H1 (cell line): ENCODE measurements at regions not wholly inside any gene's neighbourhood (a gene's known extent, or its start where the extent isn't known, plus 50 kb on each side); places are given as distances from the start of the nearest gene placed in this dataset.

ENCODE experiments used
- CTCF ChIA-PET: fragments of 300-600 bp; sonication (Branson Sonifier 250); formaldehyde crosslinking; loops from one replicate; lab custom pipeline; 2021; ENCODE audit not compliant: partially characterized antibody; lab: Charles Lee
- POLR2A ChIA-PET: fragments of 300-600 bp; sonication (Branson Sonifier 250); formaldehyde crosslinking; loops from one replicate; lab custom pipeline; 2021; ENCODE audit warnings: inconsistent platforms; ENCODE audit not compliant: partially characterized antibody; lab: Charles Lee
- DNase-seq, 2 experiments: peaks; one replicate each; pipeline versions ENCODE4 v3.0.0 to v3.0.0-alpha.2; 2010 to 2022; ENCODE audit warnings: low spot score in 2 of 2, low read depth in 1 of 2, mixed read lengths in 1 of 2
- FAIRE-seq: peaks from 2 replicates; lab custom pipeline; 2011; peaks lifted over from hg19 to GRCh38; lab: Jason Lieb, UNC
- H2AFZ ChIP-seq: 2 replicates; pipeline ENCODE4 v1.8.1; 2012; ENCODE audit warnings: low read length, inconsistent platforms
- H2AK5ac ChIP-seq: 2 replicates; pipeline ENCODE4 v1.6.1; 2013; ENCODE audit warnings: low read depth, low read length
- H2BK120ac ChIP-seq: replicated peaks from 2 replicates; pipeline ENCODE3; 2013; ENCODE audit warnings: low read depth, low read length, inconsistent platforms
- H2BK12ac ChIP-seq: 2 replicates; pipeline ENCODE4 v1.6.1; 2013; ENCODE audit warnings: low read depth, low read length
- H2BK15ac ChIP-seq: 2 replicates; pipeline ENCODE4 v1.6.1; 2013; ENCODE audit warnings: low read length
- H2BK20ac ChIP-seq: 2 replicates; pipeline ENCODE4 v1.6.1; 2013; ENCODE audit warnings: low read length
- H2BK5ac ChIP-seq: 2 replicates; pipeline ENCODE4 v1.6.1; 2013; ENCODE audit warnings: low read depth, low read length
- H3K14ac ChIP-seq: 2 replicates; pipeline ENCODE4 v1.6.1; 2013; ENCODE audit warnings: inconsistent platforms; ENCODE audit not compliant: insufficient read length
- H3K18ac ChIP-seq: 2 replicates; pipeline ENCODE4 v1.6.1; 2013; ENCODE audit warnings: low read length; ENCODE audit errors: extremely low read depth
- H3K23ac ChIP-seq: 2 replicates; pipeline ENCODE4 v1.6.1; 2013; ENCODE audit warnings: inconsistent platforms; ENCODE audit not compliant: insufficient read length
- H3K23me2 ChIP-seq: 2 replicates; pipeline ENCODE4 v1.6.1; 2013; ENCODE audit warnings: low read depth, low read length
- H3K27ac ChIP-seq: 2 replicates; pipeline ENCODE4 v1.6.1; 2011; ENCODE audit warnings: low read depth, low read length, inconsistent platforms
- H3K27me3 ChIP-seq, 4 experiments: replicated peaks in 1 of 4; 1 replicate in 1 of 4; 2 replicates in 3 of 4; pipeline versions ENCODE4 v1.6.1 to v1.8.1; 2011 to 2013; ENCODE audit warnings: low read length in 3 of 4, mild to moderate bottlenecking in 3 of 4, inconsistent platforms in 2 of 4, mixed read lengths in 2 of 4, moderate library complexity in 1 of 4; ENCODE audit not compliant: control insufficient read depth in 3 of 4, insufficient read depth in 3 of 4; ENCODE audit errors: extremely low read depth in 1 of 4
- H3K36me3 ChIP-seq, 4 experiments: 2 replicates each; pipeline versions ENCODE4 v1.6.1 to v1.8.1; 2011 to 2013; ENCODE audit warnings: mild to moderate bottlenecking in 4 of 4, low read length in 3 of 4, moderate library complexity in 2 of 4, control low read depth in 1 of 4, inconsistent platforms in 1 of 4; ENCODE audit not compliant: insufficient read depth in 4 of 4, control insufficient read depth in 2 of 4
- H3K4ac ChIP-seq: replicated peaks from 2 replicates; pipeline ENCODE3; 2013; ENCODE audit warnings: low read length, low read depth, mixed read lengths, inconsistent platforms; ENCODE audit not compliant: insufficient read length
- H3K4me1 ChIP-seq, 4 experiments: replicated peaks in 1 of 4; 1 replicate in 1 of 4; 2 replicates in 3 of 4; pipeline versions ENCODE4 v1.6.1 to v1.8.1; 2011 to 2013; ENCODE audit warnings: low read length in 3 of 4, inconsistent platforms in 2 of 4, mixed read lengths in 1 of 4; ENCODE audit not compliant: insufficient read depth in 4 of 4, control insufficient read depth in 3 of 4
- H3K4me2 ChIP-seq, 2 experiments: 2 replicates each; pipeline versions ENCODE4 v1.6.1 to v1.8.1; 2011 to 2013; ENCODE audit warnings: low read depth in 2 of 2, low read length in 2 of 2, control low read depth in 1 of 2, inconsistent platforms in 1 of 2, mild to moderate bottlenecking in 1 of 2; ENCODE audit not compliant: insufficient read depth in 1 of 2
- H3K4me3 ChIP-seq, 4 experiments: fragments of 200-600, 300-600 bp in 1 of 4; sonication (generic), shearing (Covaris generic), sonication (Bioruptor Twin) in 1 of 4; 2 replicates each; pipeline versions ENCODE4 v1.5.1 to v1.8.1; 2011 to 2016; ENCODE audit warnings: low read length in 4 of 4, low read depth in 3 of 4, control low read depth in 2 of 4, inconsistent platforms in 2 of 4, mild to moderate bottlenecking in 2 of 4, mixed read lengths in 1 of 4, moderate library complexity in 1 of 4; ENCODE audit not compliant: insufficient read depth in 2 of 4; ENCODE audit errors: extremely low read depth in 1 of 4
- H3K56ac ChIP-seq: replicated peaks from 2 replicates; pipeline ENCODE3; 2013; ENCODE audit warnings: low read depth, mild to moderate bottlenecking, mixed read lengths, low read length, inconsistent platforms; ENCODE audit not compliant: insufficient read length
- H3K79me1 ChIP-seq: 2 replicates; pipeline ENCODE4 v1.6.1; 2013; ENCODE audit warnings: low read depth, low read length, control low read depth
- H3K79me2 ChIP-seq, 2 experiments: 2 replicates each; pipeline versions ENCODE4 v1.6.1 to v1.8.1; 2012 to 2013; ENCODE audit warnings: low read length in 2 of 2, mild to moderate bottlenecking in 2 of 2, inconsistent platforms in 1 of 2; ENCODE audit not compliant: insufficient read depth in 2 of 2, control insufficient read depth in 1 of 2
- H3K9ac ChIP-seq, 4 experiments: replicated peaks in 1 of 4; 1 replicate in 1 of 4; 2 replicates in 3 of 4; pipeline versions ENCODE4 v1.6.1 to v1.8.1; 2011 to 2013; ENCODE audit warnings: low read depth in 3 of 4, low read length in 3 of 4, control low read depth in 2 of 4, mild to moderate bottlenecking in 2 of 4, moderate library complexity in 2 of 4, inconsistent platforms in 1 of 4; ENCODE audit errors: extremely low read depth in 1 of 4
- H3K9me3 ChIP-seq, 2 experiments: 2 replicates each; pipeline versions ENCODE4 v1.6.1 to v1.8.1; 2012 to 2013; ENCODE audit warnings: mild to moderate bottlenecking in 2 of 2, moderate library complexity in 2 of 2, control low read depth in 1 of 2, inconsistent platforms in 1 of 2, low read depth in 1 of 2, low read length in 1 of 2, mixed read lengths in 1 of 2; ENCODE audit not compliant: insufficient read depth in 2 of 2
- H4K20me1 ChIP-seq, 2 experiments: replicated peaks in 1 of 2; 2 replicates each; pipeline versions ENCODE3 to v1.8.1; 2011 to 2013; ENCODE audit warnings: inconsistent platforms in 2 of 2, low read length in 2 of 2, mild to moderate bottlenecking in 1 of 2; ENCODE audit not compliant: insufficient read depth in 2 of 2, control insufficient read depth in 1 of 2
- H4K5ac ChIP-seq: 2 replicates; pipeline ENCODE4 v1.6.1; 2013; ENCODE audit warnings: low read length, low read depth, mixed read lengths, inconsistent platforms; ENCODE audit not compliant: insufficient read length
- H4K8ac ChIP-seq: 2 replicates; pipeline ENCODE4 v1.8.0; 2013; ENCODE audit warnings: mild to moderate bottlenecking, moderate library complexity, low read length, inconsistent platforms; ENCODE audit not compliant: insufficient read depth; ENCODE audit errors: extremely low read depth
- H4K91ac ChIP-seq: replicated peaks from 2 replicates; pipeline ENCODE3; 2013; ENCODE audit warnings: low read length, mixed read lengths, inconsistent platforms; ENCODE audit not compliant: insufficient read length
- KDM1A ChIP-seq: fragments of 200-600, 300-600 bp; sonication (generic); IDR thresholded peaks from 2 replicates; pipeline ENCODE4 v1.7.1; 2016; ENCODE audit warnings: mild to moderate bottlenecking, low read length, borderline replicate concordance
- ZNF274 ChIP-seq: IDR thresholded peaks from 2 replicates; pipeline ENCODE4 v1.7.0; 2012; ENCODE audit warnings: low read length, borderline replicate concordance; ENCODE audit errors: extremely low read depth
- WGBS, 2 experiments: shearing (Covaris generic) in 1 of 2; methylation state at CpG; one replicate each; pipeline versions ENCODE4 v1.1.6 to v1.1.7; 2013 to 2015; ENCODE audit warnings: low lambda C conversion rate in 2 of 2, mixed read lengths in 2 of 2, inconsistent platforms in 1 of 2, low coverage in 1 of 2, missing lambda C conversion rate in 1 of 2; ENCODE audit not compliant: insufficient replicate concordance in 2 of 2, insufficient coverage in 1 of 2, insufficient read length in 1 of 2; ENCODE audit errors: extremely low coverage in 1 of 2, missing lambda C conversion rate in 1 of 2; 5-methylcytosine and 5-hydroxymethylcytosine counted together

DNA sequence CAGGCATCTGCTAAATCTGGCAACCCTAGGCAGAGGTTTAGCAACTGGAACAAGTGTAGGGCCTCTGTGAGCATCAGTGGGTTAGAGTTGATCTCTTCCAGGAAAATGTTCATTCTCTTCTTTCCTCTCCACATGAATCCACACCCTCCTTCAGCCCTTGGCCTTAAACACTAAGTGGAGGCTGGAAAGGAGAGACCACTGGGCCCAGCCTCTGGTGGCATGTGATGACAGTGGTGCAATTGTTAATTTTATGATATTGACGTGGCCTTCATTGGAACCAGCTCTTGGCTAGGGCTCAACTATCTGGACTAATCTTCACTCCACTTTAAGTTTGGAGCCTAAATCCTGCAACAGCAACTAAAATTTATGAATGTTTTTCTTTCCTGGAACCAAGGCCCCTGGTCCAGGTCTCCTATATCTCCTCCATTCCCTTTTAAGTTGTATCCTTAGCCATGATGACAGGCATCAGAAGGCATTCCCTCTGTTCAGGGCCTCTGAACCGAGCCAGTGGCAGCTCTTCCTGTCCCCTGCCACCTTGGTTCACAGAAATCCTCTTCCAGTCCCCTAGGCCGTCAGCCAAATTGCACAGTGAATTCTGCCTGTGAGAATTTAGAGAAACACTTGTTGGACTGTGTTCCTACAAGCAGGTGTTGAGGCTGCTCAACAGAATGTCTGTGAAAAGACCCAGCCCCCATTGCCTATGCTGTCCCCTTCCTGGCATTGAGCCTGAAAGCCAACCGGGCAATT lies 132.2 kb downstream of the PSMG1 start:
- H3K56ac ChIP-seq, result no peak overlapping the region
- no peak for DNase-seq
- H3K23me2 ChIP-seq, result no peaks in the 10 kb centered on the region; the same call in 1 of the 2 replicates
- TF ChIP-seq ZNF274 (no peak), KDM1A (no peak)
- H3K4me2 ChIP-seq, result no peak overlapping the region
- no peak overlapping the region for H4K8ac ChIP-seq
- no peak overlapping the region for H3K4me3 ChIP-seq
- H4K5ac ChIP-seq, result no peak overlapping the region
- H4K20me1 ChIP-seq, result no peaks in the 10 kb centered on the region
- H3K79me1 ChIP-seq, result no peaks in the 10 kb centered on the region
- no peaks in the 10 kb centered on the region for H3K27me3 ChIP-seq
- no peak overlapping the region for H3K4ac ChIP-seq
- H2BK5ac ChIP-seq, result no peak overlapping the region
- no peaks in the 10 kb centered on the region for H3K4me1 ChIP-seq
- H2BK120ac ChIP-seq, result no peak overlapping the region
- H3K9ac ChIP-seq, result no peak overlapping the region
- H2AK5ac ChIP-seq, result no peak overlapping the region
- WGBS, 2 experiments, result 88% methylated on average over 4 of the region's 4 CpGs; no CpG with 5 or more reads in 1 of the 2 experiments
- ChIA-PET POLR2A (no interaction called here), CTCF (interaction anchor here (0.9 to 1.0 kb wide), 2 partner anchors 10 to 28 kb away, joined by 3 read pairs; no protein-coding TSS in a partner anchor)
- no peak for FAIRE-seq
- H2AFZ ChIP-seq, result no peak overlapping the region
- no peak overlapping the region for H2BK12ac ChIP-seq
- H3K36me3 ChIP-seq, result no peaks in the 10 kb centered on the region
- no peaks in the 10 kb centered on the region for H3K9me3 ChIP-seq
- H3K18ac ChIP-seq, result no peak overlapping the region
- no peak overlapping the region for H3K23ac ChIP-seq
- no peaks in the 10 kb centered on the region for H3K79me2 ChIP-seq
- no peak overlapping the region for H2BK20ac ChIP-seq
- H3K27ac ChIP-seq, result no peak overlapping the region
- no peak overlapping the region for H3K14ac ChIP-seq
- no peak overlapping the region for H2BK15ac ChIP-seq
- no peak overlapping the region for H4K91ac ChIP-seq
